ENCODE measurements at regions not wholly inside any gene's neighbourhood (a gene's known extent, or its start where the extent isn't known, plus 50 kb on each side); places are given as distances from the start of the nearest gene placed in this dataset.
"Not testable (repeated sequence)": the region's sequence is repeated elsewhere in the genome, so short reads cannot be mapped to it uniquely, and the experiment has no call there.

GRCh38 chr2:66243809-66244208, 191.1 kb upstream of the MEIS1 start:
- intact Hi-C loops (cut with micrococcal nuclease), result not testable (repeated sequence)

DNA sequence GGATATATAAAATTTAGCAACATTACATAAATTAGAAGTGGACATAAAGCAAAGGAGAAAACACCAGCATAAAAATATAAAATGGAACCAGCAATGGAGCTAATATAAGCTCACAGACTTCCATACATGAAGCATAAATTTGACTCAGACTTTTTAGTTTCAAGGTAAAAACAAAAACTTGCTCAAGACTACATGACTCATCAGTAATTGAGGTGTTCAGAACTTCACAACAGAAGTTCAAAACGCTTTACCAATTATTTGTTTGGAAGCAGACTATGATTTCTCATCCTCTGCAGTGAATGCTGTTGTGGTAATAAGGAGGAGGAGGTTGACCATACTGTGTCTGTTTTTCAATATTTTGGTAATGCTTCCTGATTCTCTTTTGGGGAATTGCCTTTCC, 192.0 kb upstream of the MEIS1 start:
- intact Hi-C loops (cut with micrococcal nuclease), result not testable (repeated sequence)

- intact Hi-C loops (cut with micrococcal nuclease), result no loop called here
Observed at GRCh38 chr2:66242099-66242789, 192.7 kb upstream of the MEIS1 start.

DNA sequence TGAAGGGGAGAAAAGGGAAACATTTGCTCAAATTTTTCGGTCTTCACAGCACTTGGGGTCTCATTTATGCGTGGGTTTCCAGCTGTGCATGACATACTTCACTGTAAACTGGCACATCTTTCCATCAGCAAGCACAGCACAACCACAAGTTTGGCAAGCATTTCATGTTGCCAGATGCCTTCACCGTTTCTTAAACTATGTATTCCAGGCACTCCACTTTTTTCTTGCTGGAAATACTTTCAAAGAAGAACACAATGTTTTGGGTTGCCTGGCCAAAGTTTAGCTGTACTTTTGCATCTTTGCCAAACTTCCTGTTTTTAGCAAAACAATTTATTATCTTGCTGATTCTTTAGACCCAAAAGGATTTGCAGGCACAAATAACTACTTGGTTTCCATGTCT, 194.6 kb upstream of the MEIS1 start:
- intact Hi-C loops (cut with micrococcal nuclease), result no loop called here

- intact Hi-C loops (cut with micrococcal nuclease), result no loop called here
Observed at GRCh38 chr2:66239655-66240054, 195.3 kb upstream of the MEIS1 start.

GRCh38 chr2:66237803-66238379, 197.0 kb upstream of the MEIS1 start:
- intact Hi-C loops (cut with micrococcal nuclease), result no loop called here

DNA sequence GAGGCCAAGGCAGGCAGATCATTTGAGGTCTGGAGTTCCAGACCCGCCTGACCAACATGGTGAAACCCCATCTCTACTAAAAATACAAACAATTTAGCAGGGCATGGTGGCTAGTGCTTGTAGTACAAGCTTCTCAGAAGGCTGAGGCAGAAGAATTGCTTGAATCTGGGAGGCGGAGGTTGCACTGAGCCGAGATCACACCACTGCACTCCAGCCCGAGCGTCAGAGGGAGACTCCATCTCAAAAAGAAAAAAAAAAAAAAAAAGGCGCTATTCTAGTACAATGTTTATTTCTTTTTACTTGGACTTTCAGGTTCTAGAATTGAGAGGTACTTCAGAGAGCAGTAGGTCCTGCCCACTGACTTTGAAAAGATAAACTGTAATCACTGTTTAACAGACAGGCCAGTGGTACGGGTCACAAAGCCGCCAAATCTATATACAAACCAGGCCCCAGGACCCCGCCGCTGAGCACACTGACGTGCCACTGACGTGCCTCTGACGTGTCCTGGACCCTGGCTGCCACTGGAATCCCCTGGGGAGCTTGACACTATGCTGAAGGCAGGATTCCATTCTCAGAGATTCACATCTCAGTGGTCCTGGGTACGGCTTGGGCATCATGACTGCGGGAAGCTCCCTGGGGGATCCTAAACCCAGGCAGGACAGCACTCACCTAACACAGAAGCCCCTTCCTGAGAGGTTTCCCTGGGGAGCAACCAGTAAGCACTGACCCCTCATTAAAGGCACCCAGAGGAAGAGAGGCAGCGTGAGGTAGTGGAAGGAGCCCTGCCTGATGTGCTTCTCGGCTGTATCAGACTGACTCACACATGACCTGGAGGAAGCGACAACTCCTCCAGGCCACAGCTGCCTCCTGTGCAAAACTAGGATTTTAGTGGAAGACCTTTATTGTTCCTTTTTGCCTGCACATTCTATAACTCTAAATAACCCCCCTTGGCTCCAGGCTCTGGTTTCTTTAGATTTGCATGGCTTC, 197.8 kb upstream of the MEIS1 start:
- intact Hi-C loops (cut with micrococcal nuclease), result no loop called here

DNA sequence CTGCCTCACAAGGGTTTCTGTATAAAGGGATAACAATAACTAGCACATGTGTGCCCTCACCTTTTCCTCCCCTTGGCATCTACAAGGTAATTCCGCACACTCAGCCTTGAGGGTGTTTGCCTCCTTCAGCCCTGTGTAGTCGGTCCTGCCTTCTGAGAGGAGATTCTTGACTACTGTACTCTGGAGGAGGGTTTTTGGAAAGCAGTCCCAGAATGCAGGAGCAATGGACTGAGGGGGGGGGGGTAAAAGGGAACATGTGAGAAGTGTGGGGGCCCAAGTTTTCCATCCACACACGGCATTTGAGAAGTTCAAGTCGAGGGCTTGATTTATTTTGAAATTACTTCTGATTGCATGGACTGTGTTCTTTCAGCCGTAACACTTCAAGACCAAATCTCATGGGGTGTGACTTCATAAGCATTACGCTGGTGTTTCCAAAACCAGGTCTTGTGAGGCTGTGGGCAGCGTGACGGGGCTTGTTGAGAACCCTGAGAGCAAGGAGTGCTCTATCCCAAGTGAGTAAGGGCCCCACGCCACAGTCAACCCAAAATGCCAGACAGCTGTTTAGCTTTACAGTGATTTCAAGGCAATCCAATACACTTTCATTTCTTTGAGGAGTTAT, 198.7 kb upstream of the MEIS1 start:
- intact Hi-C loops (cut with micrococcal nuclease), result no loop called here

GRCh38 chr2:66235428-66235827, 199.5 kb upstream of the MEIS1 start:
- intact Hi-C loops (cut with micrococcal nuclease), result no loop called here

DNA sequence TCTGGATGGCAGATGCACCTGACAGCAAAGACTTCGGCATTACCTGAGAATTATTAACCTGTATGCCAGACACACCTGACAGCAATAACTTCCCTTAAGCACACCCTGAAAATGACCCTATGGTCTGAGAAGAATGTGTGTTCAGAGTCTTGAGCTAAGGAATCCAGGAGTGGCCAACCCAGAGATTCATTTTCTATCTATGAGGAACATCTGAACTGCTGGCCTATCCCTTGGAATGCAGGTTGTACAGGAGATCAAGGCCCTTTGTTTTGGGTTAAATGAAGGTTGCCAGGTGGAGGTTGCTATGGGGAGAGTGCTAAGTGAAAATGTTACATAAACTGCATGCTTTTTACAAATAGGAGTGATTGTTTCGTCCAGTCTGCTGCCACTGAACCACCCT, 200.9 kb upstream of the MEIS1 start:
- intact Hi-C loops (cut with micrococcal nuclease), result no loop called here

GRCh38 chr2:66228128-66228547, 206.8 kb upstream of the MEIS1 start:
- intact Hi-C loops (cut with micrococcal nuclease), result no loop called here

GRCh38 chr2:66217039-66217585, 217.8 kb upstream of the MEIS1 start:
- intact Hi-C loops (cut with micrococcal nuclease), result no loop called here

- intact Hi-C loops (cut with micrococcal nuclease), result no loop called here
Observed at GRCh38 chr2:66212749-66213148, 222.2 kb upstream of the MEIS1 start.

DNA sequence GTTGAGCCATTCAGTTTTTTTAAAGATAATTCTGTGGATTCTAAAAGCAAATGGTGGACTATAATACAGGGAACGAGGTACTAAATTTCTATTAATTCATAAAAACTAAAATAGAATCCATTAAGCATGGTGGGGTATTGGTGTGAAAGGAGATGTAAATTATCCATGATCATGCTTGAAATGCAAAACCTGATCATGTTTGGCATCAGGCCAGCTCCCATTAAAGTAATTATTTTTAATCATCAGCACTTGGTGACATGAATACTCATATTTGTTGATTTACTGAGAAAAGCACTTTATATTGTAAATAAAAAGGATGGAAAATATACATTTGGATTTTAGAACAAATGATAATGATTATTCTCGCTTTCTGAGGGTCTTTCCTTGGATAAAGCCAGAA, 232.3 kb upstream of the MEIS1 start:
- intact Hi-C loops (cut with micrococcal nuclease), result no loop called here

GRCh38 chr2:66201242-66201641, 233.7 kb upstream of the MEIS1 start:
- intact Hi-C loops (cut with micrococcal nuclease), result no loop called here

DNA sequence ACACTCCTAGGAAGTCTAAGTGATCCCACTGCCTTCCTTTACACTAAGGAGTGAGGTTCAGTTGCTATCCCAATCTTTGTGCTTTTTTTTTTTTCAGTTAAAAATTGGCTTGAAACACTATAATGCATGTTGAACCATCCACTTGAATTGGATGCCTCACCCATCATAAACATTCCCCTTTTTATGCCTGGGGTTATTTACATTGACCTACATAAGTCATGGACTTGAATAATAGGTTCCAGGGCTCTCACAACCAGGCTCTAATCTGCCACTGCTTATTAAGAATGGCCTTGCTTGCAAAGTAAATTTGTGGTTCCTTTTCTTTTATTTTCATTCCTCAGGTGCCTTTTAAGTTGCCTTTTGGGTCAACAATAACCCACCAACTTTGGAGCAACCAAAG, 236.1 kb upstream of the MEIS1 start:
- intact Hi-C loops (cut with micrococcal nuclease), result no loop called here

DNA sequence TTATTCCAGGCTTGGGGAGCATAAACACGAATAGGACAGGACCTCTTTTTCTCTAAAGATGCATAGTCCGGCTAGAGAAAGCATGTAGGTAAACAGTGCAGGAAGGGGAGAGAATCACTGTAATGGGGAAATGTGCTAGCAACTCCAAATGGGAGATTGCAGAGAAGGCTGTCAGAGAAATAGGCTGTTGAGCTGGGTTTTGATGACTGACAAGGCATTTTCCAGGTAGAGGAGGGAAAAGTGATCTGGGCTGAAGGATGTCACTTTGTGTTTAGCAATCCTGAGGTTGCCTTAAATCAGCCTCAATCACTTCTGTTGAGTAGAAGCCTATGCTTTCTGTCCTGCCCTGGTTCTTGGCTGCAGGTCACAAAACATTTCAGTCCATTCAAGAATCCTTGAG, 242.0 kb upstream of the MEIS1 start:
- intact Hi-C loops (cut with micrococcal nuclease), result no loop called here

DNA sequence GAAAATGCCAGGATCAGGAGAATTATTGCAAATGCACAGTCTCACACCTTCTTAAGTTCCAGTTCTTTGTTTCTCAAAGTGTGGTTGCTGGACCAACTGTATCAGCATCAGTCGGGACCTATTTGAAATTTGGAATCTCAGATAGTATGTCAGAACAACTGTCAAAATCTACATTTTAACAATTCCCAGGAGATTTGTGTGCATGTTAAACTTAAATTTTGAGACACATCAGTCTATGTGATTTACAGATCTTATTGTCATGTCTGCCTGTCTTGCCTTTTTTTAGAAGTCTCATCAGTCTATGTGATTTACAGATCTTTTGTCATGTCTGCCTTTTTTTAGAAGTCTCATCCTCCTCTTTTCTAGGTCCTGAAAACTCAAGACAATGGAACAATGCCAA, 243.6 kb upstream of the MEIS1 start:
- intact Hi-C loops (cut with micrococcal nuclease), result no loop called here

DNA sequence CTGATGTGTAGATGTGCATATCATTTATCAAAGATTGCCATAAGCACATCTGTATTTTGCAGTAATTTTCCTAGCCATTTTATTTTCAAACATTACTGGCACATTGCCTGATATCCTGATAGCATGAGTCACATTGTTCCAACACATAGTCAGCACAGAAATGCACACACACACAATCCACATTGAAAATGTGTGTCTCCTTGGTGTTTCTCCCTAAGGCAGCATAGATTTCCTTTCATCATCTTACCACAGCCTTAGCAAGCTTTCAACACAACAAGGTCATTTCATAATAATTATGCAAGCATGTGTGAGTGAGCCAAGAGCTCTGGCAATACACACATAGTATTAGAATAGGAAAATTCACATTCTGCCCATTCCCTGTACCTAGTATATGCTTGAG, 245.4 kb upstream of the MEIS1 start:
- intact Hi-C loops (cut with micrococcal nuclease), result no loop called here

DNA sequence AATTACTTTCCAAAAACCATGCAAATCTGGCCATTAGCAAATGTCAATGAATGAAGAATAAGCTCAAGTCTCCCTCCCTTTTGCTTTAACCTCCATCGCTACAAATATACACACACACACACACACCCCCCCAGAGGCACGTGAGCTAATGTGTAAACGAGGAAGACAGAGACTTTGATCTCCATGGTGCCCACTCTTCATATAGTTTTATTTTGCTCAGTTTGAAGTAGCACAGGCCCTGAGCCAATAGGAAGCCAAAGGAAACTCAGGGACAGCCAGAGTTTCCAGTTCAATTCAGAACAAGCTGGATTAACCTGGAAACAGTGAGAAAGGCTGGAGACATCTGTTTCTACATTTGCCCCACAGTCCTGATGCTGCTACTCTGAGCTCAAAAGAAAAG, 248.4 kb upstream of the MEIS1 start:
- intact Hi-C loops (cut with micrococcal nuclease), result no loop called here

GRCh38 chr2:66185497-66186054, 249.3 kb upstream of the MEIS1 start:
- intact Hi-C loops (cut with micrococcal nuclease), result no loop called here

All from T-helper 2 cell treated with Interferon-gamma antibody and Interleukin-4, amounts not matched to agents 100 ng/mL and 5 ng/mL, for 36 hours (primary cell).